Activated T-helper 1 cell treated with anti-CD3 and anti-CD28 coated beads, Interleukin-12 subunit alpha, Interleukin-12 subunit beta, Interleukin-2, Interleukin-4 antibody, amounts not matched to agents 30 ng/mL and 10 ng/mL and 1 ng/mL, durations not matched to agents 14 hours and 24 hours and 36 hours (primary cell): ENCODE measurements at regions not wholly inside any gene's neighbourhood (a gene's known extent, or its start where the extent isn't known, plus 50 kb on each side); places are given as distances from the start of the nearest gene placed in this dataset.

Experiments
- DNase-seq: peaks from one replicate; pipeline ENCODE4 v3.0.0; 2021; ENCODE audit warnings: low spot score
- H3K27ac Mint-ChIP-seq: one replicate; pipeline ENCODE4 v1.8.0; 2021; ENCODE audit warnings: mild to moderate bottlenecking, mixed read lengths
- H3K27me3 Mint-ChIP-seq: one replicate; pipeline ENCODE4 v1.8.0; 2022; ENCODE audit warnings: mild to moderate bottlenecking, moderate library complexity, mixed read lengths; ENCODE audit not compliant: insufficient read depth
- H3K36me3 Mint-ChIP-seq: one replicate; pipeline ENCODE4 v1.8.0; 2021; ENCODE audit warnings: low read depth, mixed read lengths
- H3K4me1 Mint-ChIP-seq: one replicate; pipeline ENCODE4 v1.8.0; 2021; ENCODE audit warnings: low read depth, mixed read lengths
- H3K4me3 Mint-ChIP-seq: one replicate; pipeline ENCODE4 v1.8.0; 2021; ENCODE audit warnings: mild to moderate bottlenecking, moderate library complexity, mixed read lengths
- H3K9me3 Mint-ChIP-seq: one replicate; pipeline ENCODE4 v1.8.0; 2021; ENCODE audit warnings: mixed read lengths
- intact Hi-C: fragments of 100-400 bp; cut with micrococcal nuclease; formaldehyde crosslinking; loops from one replicate; pipeline ENCODE4 v1.15.1; 2024

- intact Hi-C loops: no loop called here
- no peak overlapping the region for H3K27ac Mint-ChIP-seq
- H3K27me3 Mint-ChIP-seq: no peaks in the 10 kb centered on the region
- no peak for DNase-seq
- no peaks in the 10 kb centered on the region for H3K9me3 Mint-ChIP-seq
- H3K36me3 Mint-ChIP-seq: no peaks in the 10 kb centered on the region
- no peak overlapping the region for H3K4me3 Mint-ChIP-seq
- no peaks in the 10 kb centered on the region for H3K4me1 Mint-ChIP-seq
Observed at GRCh38 chr10:64454962-64455361, 933.8 kb downstream of the REEP3 start.

- DNase-seq: no peak
- H3K4me1 Mint-ChIP-seq: no peaks in the 10 kb centered on the region
- intact Hi-C loops: no loop called here
- no peak overlapping the region for H3K4me3 Mint-ChIP-seq
- H3K36me3 Mint-ChIP-seq: no peaks in the 10 kb centered on the region
- H3K27me3 Mint-ChIP-seq: no peaks in the 10 kb centered on the region
- peaks cover 4% of the 10 kb centered on the region for H3K9me3 Mint-ChIP-seq
- H3K27ac Mint-ChIP-seq: no peak overlapping the region
Observed at GRCh38 chr10:64458306-64458705, 937.1 kb downstream of the REEP3 start.

- Mint-ChIP-seq H3K27me3 (no peaks in the 10 kb centered on the region), H3K9me3 (peaks cover 26% of the 10 kb centered on the region), H3K36me3 (no peaks in the 10 kb centered on the region), H3K4me3 (no peak overlapping the region), H3K4me1 (no peaks in the 10 kb centered on the region), H3K27ac (no peak overlapping the region)
- intact Hi-C loops: no loop called here
- DNase-seq: no peak
Observed at GRCh38 chr10:64463406-64463805, 942.2 kb downstream of the REEP3 start.

- Mint-ChIP-seq H3K4me3 (no peak overlapping the region), H3K9me3 (peaks cover 26% of the 10 kb centered on the region), H3K27ac (no peak overlapping the region), H3K27me3 (no peaks in the 10 kb centered on the region), H3K36me3 (no peaks in the 10 kb centered on the region), H3K4me1 (no peaks in the 10 kb centered on the region)
- no peak for DNase-seq
- intact Hi-C loops: no loop called here
Observed at GRCh38 chr10:64465653-64466052, 944.5 kb downstream of the REEP3 start.

GRCh38 chr10:64468219-64468618 is 947.0 kb downstream of the REEP3 start:
- H3K36me3 Mint-ChIP-seq: no peaks in the 10 kb centered on the region
- H3K27ac Mint-ChIP-seq: no peak overlapping the region
- H3K27me3 Mint-ChIP-seq: no peaks in the 10 kb centered on the region
- no peak overlapping the region for H3K4me3 Mint-ChIP-seq
- no peak for DNase-seq
- H3K9me3 Mint-ChIP-seq: peaks cover 22% of the 10 kb centered on the region
- intact Hi-C loops: no loop called here
- H3K4me1 Mint-ChIP-seq: no peaks in the 10 kb centered on the region

GRCh38 chr10:64476506-64476905 is 955.3 kb downstream of the REEP3 start:
- no peak for DNase-seq
- no peaks in the 10 kb centered on the region for H3K27me3 Mint-ChIP-seq
- H3K4me1 Mint-ChIP-seq: no peaks in the 10 kb centered on the region
- no peaks in the 10 kb centered on the region for H3K36me3 Mint-ChIP-seq
- intact Hi-C loops: no loop called here
- H3K9me3 Mint-ChIP-seq: no peaks in the 10 kb centered on the region
- H3K27ac Mint-ChIP-seq: no peak overlapping the region
- no peak overlapping the region for H3K4me3 Mint-ChIP-seq

GRCh38 chr10:64477791-64478190 is 956.6 kb downstream of the REEP3 start:
- Mint-ChIP-seq H3K4me3 (no peak overlapping the region), H3K27ac (no peak overlapping the region), H3K9me3 (no peaks in the 10 kb centered on the region), H3K27me3 (no peaks in the 10 kb centered on the region), H3K4me1 (no peaks in the 10 kb centered on the region), H3K36me3 (no peaks in the 10 kb centered on the region)
- intact Hi-C loops: no loop called here
- DNase-seq: no peak

- intact Hi-C loops: no loop called here
- Mint-ChIP-seq H3K27me3 (no peaks in the 10 kb centered on the region), H3K9me3 (no peaks in the 10 kb centered on the region)
Observed at GRCh38 chr10:64484811-64485330, 963.7 kb downstream of the REEP3 start.

GRCh38 chr10:64486149-64486548 is 964.9 kb downstream of the REEP3 start:
- Mint-ChIP-seq H3K4me3 (no peak overlapping the region), H3K27ac (no peak overlapping the region), H3K36me3 (no peaks in the 10 kb centered on the region), H3K27me3 (no peaks in the 10 kb centered on the region), H3K9me3 (no peaks in the 10 kb centered on the region), H3K4me1 (no peaks in the 10 kb centered on the region)
- intact Hi-C loops: no loop called here
- no peak for DNase-seq

More at GRCh38 chr10:64484811-64485330, 963.7 kb downstream of the REEP3 start:
- H3K36me3 Mint-ChIP-seq: no peaks in the 10 kb centered on the region
- H3K27ac Mint-ChIP-seq: no peak overlapping the region
- H3K4me1 Mint-ChIP-seq: no peaks in the 10 kb centered on the region
- no peak overlapping the region for H3K4me3 Mint-ChIP-seq
- no peak for DNase-seq

GRCh38 chr10:64486901-64487300 is 965.7 kb downstream of the REEP3 start:
- Mint-ChIP-seq H3K36me3 (no peaks in the 10 kb centered on the region), H3K27ac (no peak overlapping the region), H3K4me3 (no peak overlapping the region), H3K9me3 (no peaks in the 10 kb centered on the region), H3K27me3 (no peaks in the 10 kb centered on the region), H3K4me1 (no peaks in the 10 kb centered on the region)
- intact Hi-C loops: no loop called here
- no peak for DNase-seq

- DNase-seq: no peak
- Mint-ChIP-seq H3K9me3 (no peaks in the 10 kb centered on the region), H3K27ac (no peak overlapping the region), H3K36me3 (no peaks in the 10 kb centered on the region), H3K27me3 (no peaks in the 10 kb centered on the region), H3K4me1 (no peaks in the 10 kb centered on the region), H3K4me3 (no peak overlapping the region)
- intact Hi-C loops: no loop called here
Observed at GRCh38 chr10:64494901-64495300, 973.7 kb downstream of the REEP3 start.

- no peak for DNase-seq
- intact Hi-C loops: no loop called here
- H3K36me3 Mint-ChIP-seq: no peaks in the 10 kb centered on the region
- no peaks in the 10 kb centered on the region for H3K9me3 Mint-ChIP-seq
- H3K4me1 Mint-ChIP-seq: no peaks in the 10 kb centered on the region
- H3K4me3 Mint-ChIP-seq: no peak overlapping the region
- no peak overlapping the region for H3K27ac Mint-ChIP-seq
- H3K27me3 Mint-ChIP-seq: no peaks in the 10 kb centered on the region
Observed at GRCh38 chr10:64497306-64497705, 976.1 kb downstream of the REEP3 start.

GRCh38 chr10:64501807-64502206 is 980.6 kb downstream of the REEP3 start:
- H3K27ac Mint-ChIP-seq: no peak overlapping the region
- H3K4me1 Mint-ChIP-seq: no peaks in the 10 kb centered on the region
- no peaks in the 10 kb centered on the region for H3K36me3 Mint-ChIP-seq
- no peaks in the 10 kb centered on the region for H3K9me3 Mint-ChIP-seq
- H3K27me3 Mint-ChIP-seq: no peaks in the 10 kb centered on the region
- intact Hi-C loops: no loop called here
- H3K4me3 Mint-ChIP-seq: no peak overlapping the region
- no peak for DNase-seq

GRCh38 chr10:64502936-64503335 is 981.7 kb downstream of the REEP3 start:
- DNase-seq: no peak
- H3K4me1 Mint-ChIP-seq: no peaks in the 10 kb centered on the region
- no peaks in the 10 kb centered on the region for H3K36me3 Mint-ChIP-seq
- H3K4me3 Mint-ChIP-seq: no peak overlapping the region
- no peak overlapping the region for H3K27ac Mint-ChIP-seq
- H3K9me3 Mint-ChIP-seq: no peaks in the 10 kb centered on the region
- H3K27me3 Mint-ChIP-seq: no peaks in the 10 kb centered on the region
- intact Hi-C loops: no loop called here
